Tibial nerve (tissue), 4 donors: ENCODE measurements at regions not wholly inside any gene's neighbourhood (a gene's known extent, or its start where the extent isn't known, plus 50 kb on each side); places are given as distances from the start of the nearest gene placed in this dataset.

Source experiments
- CTCF ChIP-seq, 5 experiments: fragments of 200-600 bp in 3 of 5; fragments of 450-650 bp in 2 of 5; sonication (generic) in 3 of 5; IDR thresholded peaks; one replicate each; pipeline ENCODE4 v1.5.1; 2016 to 2019; ENCODE audit warnings: antibody characterized with exemption in 5 of 5, mild to moderate bottlenecking in 3 of 5, moderate library complexity in 2 of 5
- EP300 ChIP-seq, 2 donors: sonication (generic); formaldehyde crosslinking; IDR thresholded peaks; one replicate each; pipeline ENCODE4 v1.6.1; 2017; ENCODE audit warnings: antibody characterized with exemption in 2 of 2, mild to moderate bottlenecking in 1 of 2
- POLR2A ChIP-seq, 2 donors: fragments of 450-650 bp; IDR thresholded peaks; one replicate each; pipeline ENCODE4 v1.6.1; 2017; ENCODE audit warnings: antibody characterized with exemption in 2 of 2, mild to moderate bottlenecking in 2 of 2, moderate library complexity in 2 of 2

- TF ChIP-seq CTCF (IDR thresholded peaks at IDR 0.05) (no peak), POLR2A (IDR thresholded peaks at IDR 0.05) (no peak), EP300 (IDR thresholded peaks at IDR 0.05) (no peak)
Measured at GRCh38 chr7:91457208-91457607, 193.0 kb downstream of the FZD1 start.
